SK-MEL-5 (cell line): ENCODE measurements at regions not wholly inside any gene's neighbourhood (a gene's known extent, or its start where the extent isn't known, plus 50 kb on each side); places are given as distances from the start of the nearest gene placed in this dataset.
"Not testable (repeated sequence)": the region's sequence is repeated elsewhere in the genome, so short reads cannot be mapped to it uniquely, and the experiment has no call there.

ENCODE experiments used
- DNase-seq: peaks from one replicate; pipeline ENCODE4 v3.0.0-alpha.2; 2016; ENCODE audit warnings: low read depth, low spot score
- in situ Hi-C: cut with HindIII; loops from 2 replicates; pipeline ENCODE4 v1.10.0; 2016; ENCODE audit warnings: low sequenced_read_pairs, high pct_unique_total_duplicates, low pct_unique_long_range_greater_than_20kb

DNA sequence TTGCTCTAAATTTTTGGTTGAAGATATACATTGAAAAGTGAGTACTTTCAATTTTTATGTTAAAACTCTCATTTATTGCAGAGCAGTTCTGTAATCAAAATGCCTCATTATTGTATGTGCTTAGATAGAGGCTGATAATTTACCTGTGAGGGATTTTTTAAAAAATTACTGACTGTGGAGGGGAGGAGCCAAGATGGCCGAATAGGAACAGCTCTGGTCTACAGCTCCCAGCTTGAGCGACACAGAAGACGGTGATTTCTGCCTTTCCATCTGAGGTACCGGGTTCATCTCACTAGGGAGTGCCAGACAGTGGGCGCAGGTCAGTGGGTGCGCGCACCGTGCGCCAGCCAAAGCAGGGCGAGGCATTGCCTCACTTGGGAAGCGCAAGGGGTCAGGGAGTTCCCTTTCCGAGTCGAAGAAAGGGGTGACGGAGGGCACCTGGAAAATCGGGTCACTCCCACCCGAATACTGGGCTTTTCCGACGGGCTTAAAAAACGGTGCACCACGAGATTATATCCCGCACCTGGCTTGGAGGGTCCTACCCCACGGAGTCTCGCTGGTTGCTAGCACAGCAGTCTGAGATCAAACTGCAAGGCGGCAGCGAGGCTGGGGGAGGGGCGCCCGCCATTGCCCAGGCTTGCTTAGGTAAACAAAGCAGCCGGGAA, 89.4 kb downstream of the DDX11 start:
- DNase-seq, in situ Hi-C loops: not testable (repeated sequence)

GRCh38 chr12:31174293-31174692, 100.6 kb downstream of the DDX11 start:
- in situ Hi-C loops, DNase-seq: not testable (repeated sequence)

DNA sequence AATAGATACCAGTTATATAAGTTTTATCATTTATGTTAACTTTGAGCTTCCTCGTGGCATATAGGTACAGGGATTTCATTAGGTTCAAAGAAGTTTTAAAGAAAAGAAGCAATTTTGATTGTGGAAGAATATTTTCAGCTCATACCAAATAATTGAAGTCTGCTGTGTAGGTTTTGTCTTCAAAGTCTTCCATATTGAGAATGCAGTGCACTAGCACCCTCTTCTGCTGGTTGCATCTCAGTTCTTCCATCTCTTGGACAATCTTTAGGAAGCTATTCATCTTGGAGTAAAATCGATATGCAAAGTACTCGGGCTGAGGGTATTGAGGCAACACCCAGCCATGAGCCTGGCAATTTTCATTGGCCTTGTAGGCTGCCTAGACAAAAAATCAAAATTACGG, 103.9 kb downstream of the DDX11 start:
- in situ Hi-C loops, result not testable (repeated sequence)

GRCh38 chr12:31178875-31179274, 105.2 kb downstream of the DDX11 start:
- in situ Hi-C loops, DNase-seq: not testable (repeated sequence)

More for the DNA sequence above, 103.9 kb downstream of the DDX11 start:
- DNase-seq, result not testable (repeated sequence)

DNA sequence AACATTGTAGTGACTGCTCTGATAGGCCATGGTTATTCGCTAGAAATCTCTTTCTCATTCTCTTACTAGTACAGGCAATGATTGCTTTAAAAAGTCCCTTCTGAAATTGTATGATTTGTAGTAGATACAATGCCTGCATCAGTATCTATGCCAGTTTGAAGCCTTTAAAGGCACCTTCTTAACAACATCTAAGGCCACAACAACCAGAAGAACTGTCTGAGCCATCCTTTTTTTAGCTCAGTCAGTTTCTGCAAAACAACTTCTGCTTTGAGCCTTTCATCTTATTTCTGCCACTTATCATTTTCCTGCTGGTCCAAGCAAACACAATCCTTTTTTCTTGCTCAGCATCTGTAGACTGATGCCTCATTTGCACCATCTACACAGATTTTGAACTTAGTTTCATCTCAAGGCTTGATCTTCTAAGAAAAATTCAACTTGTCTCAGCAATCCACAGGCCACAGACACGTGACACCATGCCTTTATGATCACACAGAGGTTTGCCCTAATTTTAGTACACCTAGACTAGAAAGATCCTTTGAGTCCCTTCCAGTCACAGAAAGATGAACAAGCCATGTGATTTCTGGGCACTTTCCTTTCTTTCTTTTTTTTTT, 106.1 kb downstream of the DDX11 start:
- DNase-seq, in situ Hi-C loops: not testable (repeated sequence)

DNA sequence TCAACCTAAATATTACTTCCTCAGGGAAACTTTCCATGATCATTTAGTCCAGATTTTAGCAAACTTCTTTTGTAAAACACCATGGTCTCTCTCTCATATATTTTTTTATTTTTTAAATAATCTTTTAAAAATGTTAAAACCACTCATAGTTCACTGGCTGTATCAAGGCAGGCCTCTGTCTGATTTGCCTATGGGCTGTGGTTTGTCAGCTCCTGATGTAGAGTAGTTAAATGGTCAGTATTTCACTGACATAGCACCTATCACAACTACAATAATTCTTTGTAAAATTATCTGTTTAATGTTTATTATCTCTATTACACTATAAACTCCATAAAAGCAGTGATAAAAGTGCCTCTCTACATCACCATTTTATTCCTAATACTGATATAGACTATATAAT, 108.9 kb downstream of the DDX11 start:
- not testable (repeated sequence) for DNase-seq

DNA sequence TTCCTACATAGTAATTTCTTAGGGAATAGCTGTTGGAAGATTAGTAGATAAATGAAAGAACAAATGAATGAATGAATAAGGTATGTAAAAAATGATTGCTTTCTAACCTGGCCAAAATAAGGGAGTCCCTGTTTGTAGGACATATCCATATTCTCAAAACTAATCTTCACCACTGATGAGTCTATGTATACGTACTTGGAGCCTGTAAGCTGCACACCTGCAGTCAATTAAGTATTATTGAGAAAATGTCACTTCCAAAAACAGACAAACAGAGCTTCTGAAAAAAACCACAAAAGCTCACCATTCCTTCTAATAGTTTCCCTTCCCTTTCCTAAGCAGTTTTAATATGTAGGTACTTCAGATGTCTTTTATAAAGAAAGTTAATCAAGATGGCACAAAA, 109.4 kb downstream of the DDX11 start:
- in situ Hi-C loops, result not testable (repeated sequence)

More for the DNA sequence above, 108.9 kb downstream of the DDX11 start:
- in situ Hi-C loops, result not testable (repeated sequence)

DNA sequence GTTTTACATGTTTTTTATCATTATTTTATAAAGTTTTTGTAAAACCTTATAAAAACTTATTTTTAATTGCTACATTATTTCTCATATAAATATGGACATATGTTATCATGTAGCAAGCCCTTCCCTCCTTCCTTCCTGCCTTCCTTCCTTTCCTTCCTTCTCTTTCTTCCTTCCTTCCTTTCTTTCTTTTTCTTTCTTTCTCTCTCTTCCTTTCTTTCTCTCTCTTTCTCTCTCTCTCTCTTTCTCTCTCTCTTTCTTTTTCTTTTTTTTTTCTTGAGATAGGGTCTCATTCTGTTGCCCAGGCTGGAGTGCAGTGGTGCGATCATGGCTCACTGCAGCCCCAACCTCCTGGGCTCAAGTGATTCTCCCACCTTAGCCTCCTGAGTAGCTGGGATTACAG, 110.2 kb downstream of the DDX11 start:
- in situ Hi-C loops, DNase-seq: not testable (repeated sequence)

More for the DNA sequence above, 109.4 kb downstream of the DDX11 start:
- DNase-seq, result not testable (repeated sequence)

DNA sequence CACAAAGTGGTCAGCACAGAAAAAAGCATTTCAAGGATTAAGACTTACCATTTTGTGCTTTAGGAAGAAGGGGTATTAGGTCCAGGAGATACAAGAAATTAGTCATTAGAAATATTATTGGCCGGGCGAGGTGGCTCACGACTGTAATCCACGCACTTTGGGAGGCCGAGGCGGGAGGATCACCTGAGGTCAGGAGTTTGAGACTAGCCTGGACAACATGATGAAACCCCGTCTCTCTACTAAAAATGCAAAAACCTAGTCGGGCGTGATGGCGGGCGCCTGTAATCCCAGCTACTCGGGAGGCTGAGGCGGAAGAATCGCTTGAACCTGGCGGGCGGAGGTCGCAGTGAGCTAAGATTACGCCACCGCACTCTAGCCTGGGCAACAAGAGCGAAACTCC, 111.0 kb downstream of the DDX11 start:
- DNase-seq, in situ Hi-C loops: not testable (repeated sequence)

DNA sequence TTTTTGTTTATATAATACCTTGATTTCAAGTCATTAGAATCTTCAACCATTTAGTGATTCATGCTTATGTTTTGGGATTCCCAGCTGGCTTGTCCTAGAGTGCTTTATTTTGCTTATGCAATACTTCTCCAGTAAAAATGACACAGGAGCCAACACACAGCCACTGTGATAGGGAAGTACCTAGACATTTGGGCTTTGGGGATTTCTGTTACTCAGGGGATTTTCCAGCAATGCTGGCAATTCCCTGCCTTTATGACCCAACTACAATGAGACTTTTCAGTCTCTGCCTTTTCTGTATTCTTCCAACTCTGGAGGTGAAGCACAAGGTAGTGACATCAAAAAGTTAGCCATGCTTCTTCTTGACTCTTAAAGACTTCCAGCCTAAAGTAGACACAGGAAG, 119.0 kb downstream of the DDX11 start:
- DNase-seq, in situ Hi-C loops: not testable (repeated sequence)

DNA sequence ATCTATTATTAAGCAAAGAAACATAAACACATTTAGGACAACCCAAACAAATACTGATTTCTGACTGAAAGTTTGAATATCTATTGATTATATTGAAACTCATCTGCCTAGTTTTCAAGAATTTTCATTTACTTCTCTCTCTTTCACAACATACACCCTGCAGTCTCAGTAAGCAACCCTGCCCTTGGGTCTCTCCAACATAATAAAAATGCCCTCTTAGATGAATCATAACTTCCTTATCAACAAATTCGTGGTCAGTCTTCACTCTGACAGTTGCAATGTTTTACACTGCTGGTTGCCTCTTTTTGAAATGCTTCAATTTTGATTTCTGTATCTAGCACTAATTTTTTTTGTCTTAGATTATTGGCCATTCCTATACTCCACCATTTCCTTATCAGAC, 122.0 kb downstream of the DDX11 start:
- in situ Hi-C loops, DNase-seq: not testable (repeated sequence)

DNA sequence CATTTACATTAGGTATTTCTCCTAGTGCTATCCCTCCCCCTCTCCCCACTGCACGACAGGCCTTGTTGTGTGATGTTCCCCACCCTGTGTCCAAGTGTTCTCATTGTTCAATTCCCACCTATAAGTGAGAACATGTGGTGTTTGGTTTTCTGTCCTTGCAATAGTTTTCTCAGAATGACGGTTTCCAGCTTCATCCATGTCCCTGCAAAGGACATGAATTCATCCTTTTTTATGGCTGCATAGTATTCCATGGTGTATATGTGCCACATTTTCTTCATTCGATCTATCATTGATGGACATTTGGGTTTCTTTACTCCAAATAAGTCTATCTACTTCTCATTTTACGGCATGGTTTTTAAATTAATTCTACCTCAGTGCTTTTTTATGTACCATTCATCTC, 125.8 kb downstream of the DDX11 start:
- DNase-seq, in situ Hi-C loops: not testable (repeated sequence)

DNA sequence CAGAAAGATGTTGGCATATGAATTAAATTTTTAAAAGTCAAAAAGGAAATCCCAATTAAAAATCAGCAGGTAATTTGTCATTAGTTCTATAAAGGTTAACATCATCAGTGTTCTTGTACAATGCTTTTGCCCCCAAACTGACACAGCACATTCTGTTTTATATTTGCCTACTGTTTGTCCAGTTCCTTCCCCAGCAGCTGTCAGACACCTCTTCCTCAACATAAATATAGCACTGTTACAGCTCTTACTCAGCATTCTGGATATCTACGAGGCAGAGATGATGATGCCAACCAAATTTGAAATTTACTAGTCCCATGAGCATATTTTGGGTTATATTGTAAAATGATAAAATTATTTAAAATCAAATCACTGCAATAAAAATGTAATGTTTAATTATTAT, 124.6 kb downstream of the SINHCAF start:
- in situ Hi-C loops, result no loop called here
- DNase-seq, result no peak

GRCh38 chr12:31203261-31203660, 122.7 kb downstream of the SINHCAF start:
- in situ Hi-C loops, result no loop called here
- DNase-seq, result no peak

DNA sequence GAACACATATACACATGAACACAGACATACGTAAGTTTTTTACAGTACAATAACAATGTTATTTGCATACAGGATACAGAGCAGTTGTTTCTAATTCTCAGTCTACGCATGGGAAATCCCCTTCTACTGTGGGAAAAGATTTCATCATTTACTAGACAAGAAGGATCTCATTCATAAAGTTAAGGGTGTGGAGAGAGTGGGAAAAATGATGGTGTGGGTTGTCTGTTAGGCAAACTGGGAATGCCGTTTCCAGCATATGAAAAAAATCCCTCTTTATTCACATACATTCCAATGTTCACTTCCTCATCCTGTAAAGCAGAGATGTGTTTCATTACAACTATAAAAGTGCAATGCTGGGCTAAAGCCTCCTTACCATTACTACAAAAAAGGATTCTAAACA, 120.9 kb downstream of the SINHCAF start:
- DNase-seq, result peak; percentile 97

GRCh38 chr12:31206038-31206670, 119.8 kb downstream of the SINHCAF start:
- in situ Hi-C loops, result no loop called here
- peak; percentile 97 for DNase-seq

More for the DNA sequence above, 120.9 kb downstream of the SINHCAF start:
- in situ Hi-C loops, result no loop called here

GRCh38 chr12:31207799-31208465, 118.0 kb downstream of the SINHCAF start:
- DNase-seq, result no peak
- in situ Hi-C loops, result no loop called here

DNA sequence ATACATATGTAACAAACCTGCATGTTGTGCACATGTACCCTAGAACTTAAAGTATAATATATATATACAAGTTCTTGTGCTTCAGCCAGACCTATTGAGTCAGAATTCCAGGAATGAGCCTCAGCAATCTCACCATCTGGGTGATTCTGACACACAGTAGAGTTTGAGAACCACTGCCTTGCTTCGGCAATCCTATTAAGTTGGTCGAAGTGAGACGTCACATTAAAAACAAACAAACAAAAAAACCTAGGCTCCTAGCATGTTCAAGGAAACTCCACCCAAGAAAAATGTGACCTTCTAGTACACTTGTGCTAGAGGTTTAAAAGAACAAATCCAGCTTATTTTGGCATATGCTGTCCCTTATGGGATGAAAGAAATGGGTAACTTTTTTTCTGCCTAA, 115.8 kb downstream of the SINHCAF start:
- in situ Hi-C loops, result no loop called here

More for the DNA sequence above, 115.8 kb downstream of the SINHCAF start:
- no peak for DNase-seq
